ENCODE measurements at regions not wholly inside any gene's neighbourhood (a gene's known extent, or its start where the extent isn't known, plus 50 kb on each side); places are given as distances from the start of the nearest gene placed in this dataset.

DNA sequence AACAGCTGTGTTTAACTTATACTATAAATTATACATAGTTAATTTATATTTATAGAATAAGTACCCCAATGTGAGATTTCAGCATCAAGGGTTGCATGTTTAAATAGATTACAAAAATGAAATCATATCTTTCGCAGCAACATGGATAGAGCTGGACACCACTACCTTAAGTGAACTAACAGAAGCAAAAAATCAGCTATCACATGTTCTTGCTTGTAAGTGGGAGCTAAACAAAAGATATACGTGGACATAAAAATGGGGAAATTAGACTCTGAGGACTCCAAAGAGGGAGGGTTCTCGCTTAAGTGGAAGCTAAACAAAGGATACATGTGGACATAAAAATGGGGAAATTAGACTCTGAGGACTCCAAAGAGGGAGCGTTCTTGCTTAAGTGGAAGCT lies 626.5 kb upstream of the DPPA4 start:
- H3K36me3 ChIP-seq (ENCODE audit: insufficient read depth, low read length), result no peaks in the 10 kb centered on the region
- intact Hi-C loops (cut with micrococcal nuclease), result no loop called here
- ChIA-PET CTCF (ENCODE audit: partially characterized antibody) (no interaction called here), POLR2A (ENCODE audit: partially characterized antibody) (no interaction called here)
- H3K9me3 ChIP-seq (ENCODE audit: control insufficient read depth in 1 of 2, low read length in 2 of 2), result no peaks in the 10 kb centered on the region
- no peak overlapping the region for H3K27ac Mint-ChIP-seq
- H3K27me3 Mint-ChIP-seq, result no peaks in the 10 kb centered on the region
- peaks cover 3% of the 10 kb centered on the region for H3K4me1 ChIP-seq (ENCODE audit: insufficient read depth, low read length)
- no peaks in the 10 kb centered on the region for H3K27me3 ChIP-seq (ENCODE audit: insufficient read depth, low read length)
- peaks cover 0 to 8% (median 3%) of the 10 kb centered on the region in 4 donors for H3K4me1 Mint-ChIP-seq
- H3K36me3 Mint-ChIP-seq, result peaks cover 0 to 4% of the 10 kb centered on the region in 2 donors
- peaks cover 0 to 4% (median 0%) of the 10 kb centered on the region in 8 donors for H3K9me3 Mint-ChIP-seq
- no peak overlapping the region for H3K4me3 ChIP-seq (ENCODE audit: low read length in 2 of 2)
- DNase-seq, result no peak
- H3K4me3 Mint-ChIP-seq, result no peak overlapping the region
- no peak overlapping the region for H3K27ac ChIP-seq (ENCODE audit: low read depth, low read length)

GRCh38 chr3:109973733-109974132 lies 636.4 kb upstream of the DPPA4 start:
- H3K4me1 ChIP-seq (ENCODE audit: insufficient read depth, low read length), result no peaks in the 10 kb centered on the region
- Mint-ChIP-seq H3K4me3 (no peak overlapping the region), H3K27me3 (no peaks in the 10 kb centered on the region), H3K4me1 (no peaks in the 10 kb centered on the region), H3K27ac (no peak overlapping the region), H3K9me3 (peaks cover 0 to 8% (median 1%) of the 10 kb centered on the region in 8 donors), H3K36me3 (no peaks in the 10 kb centered on the region)
- H3K36me3 ChIP-seq (ENCODE audit: insufficient read depth, low read length), result no peaks in the 10 kb centered on the region
- H3K27ac ChIP-seq (ENCODE audit: low read depth, low read length), result no peak overlapping the region
- H3K27me3 ChIP-seq (ENCODE audit: insufficient read depth, low read length), result no peaks in the 10 kb centered on the region
- ChIA-PET CTCF (ENCODE audit: partially characterized antibody) (no interaction called here), POLR2A (ENCODE audit: partially characterized antibody) (no interaction called here)
- no peak for DNase-seq
- H3K9me3 ChIP-seq (ENCODE audit: control insufficient read depth in 1 of 2, low read length in 2 of 2), result no peaks in the 10 kb centered on the region
- no peak overlapping the region for H3K4me3 ChIP-seq (ENCODE audit: low read length in 2 of 2)
- intact Hi-C loops (cut with micrococcal nuclease), result no loop called here

DNA sequence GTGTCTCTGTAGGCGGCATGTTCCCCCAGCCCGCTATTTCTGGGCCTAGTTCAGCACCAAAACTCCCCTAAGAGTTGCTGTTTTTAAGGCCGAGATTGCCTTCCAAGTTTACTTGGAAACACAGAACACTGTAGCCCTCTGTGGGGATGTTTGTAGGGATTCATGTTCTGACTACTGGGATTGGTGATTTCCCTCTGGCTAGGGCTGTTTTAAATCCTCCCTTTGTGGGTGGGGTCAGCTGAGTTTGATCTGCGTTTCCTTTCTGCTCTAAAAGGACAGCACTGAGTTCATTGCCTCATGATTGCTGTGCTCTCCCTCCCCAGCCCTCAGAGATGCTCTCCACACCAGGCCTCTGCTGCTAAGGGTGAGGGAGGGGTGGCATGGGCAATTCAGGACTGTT lies 640.6 kb upstream of the DPPA4 start:
- no peak overlapping the region for H3K4me3 ChIP-seq (ENCODE audit: low read length in 2 of 2)
- intact Hi-C loops (cut with micrococcal nuclease), result no loop called here
- H3K36me3 ChIP-seq (ENCODE audit: insufficient read depth, low read length), result no peaks in the 10 kb centered on the region
- H3K9me3 Mint-ChIP-seq, result peaks cover 0 to 8% (median 1%) of the 10 kb centered on the region in 8 donors
- H3K36me3 Mint-ChIP-seq, result no peaks in the 10 kb centered on the region
- ChIA-PET CTCF (ENCODE audit: partially characterized antibody) (no interaction called here), POLR2A (ENCODE audit: partially characterized antibody) (no interaction called here)
- H3K4me3 Mint-ChIP-seq, result no peak overlapping the region
- H3K27me3 ChIP-seq (ENCODE audit: insufficient read depth, low read length), result no peaks in the 10 kb centered on the region
- no peaks in the 10 kb centered on the region for H3K4me1 ChIP-seq (ENCODE audit: insufficient read depth, low read length)
- no peak overlapping the region for H3K27ac Mint-ChIP-seq
- H3K9me3 ChIP-seq (ENCODE audit: control insufficient read depth in 1 of 2, low read length in 2 of 2), result no peaks in the 10 kb centered on the region
- no peak for DNase-seq
- H3K4me1 Mint-ChIP-seq, result no peaks in the 10 kb centered on the region
- H3K27me3 Mint-ChIP-seq, result no peaks in the 10 kb centered on the region
- H3K27ac ChIP-seq (ENCODE audit: low read depth, low read length), result no peak overlapping the region

DNA sequence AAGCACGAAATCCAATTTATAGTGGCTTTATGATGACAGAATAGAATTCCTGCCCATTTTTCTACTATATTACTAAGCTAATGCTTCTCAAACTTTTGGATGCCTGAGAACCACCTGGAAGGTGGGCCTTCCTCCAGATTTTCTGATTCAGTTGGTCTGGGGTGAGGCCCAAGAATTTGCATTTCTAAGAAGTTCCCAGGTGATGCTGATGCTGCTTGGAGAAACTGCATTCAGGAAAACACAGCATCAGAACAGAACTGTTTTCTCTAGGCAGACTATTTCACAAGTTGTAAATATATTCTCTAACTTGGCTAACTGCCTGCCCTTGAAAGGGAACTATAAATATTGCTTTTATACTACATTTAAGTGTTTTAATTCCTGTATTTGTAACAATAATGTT lies 644.9 kb upstream of the DPPA4 start:
- no peaks in the 10 kb centered on the region for H3K36me3 ChIP-seq (ENCODE audit: insufficient read depth, low read length)
- ChIA-PET CTCF (ENCODE audit: partially characterized antibody) (no interaction called here), POLR2A (ENCODE audit: partially characterized antibody) (no interaction called here)
- H3K27ac ChIP-seq (ENCODE audit: low read depth, low read length), result no peak overlapping the region
- Mint-ChIP-seq H3K4me1 (no peaks in the 10 kb centered on the region), H3K27me3 (no peaks in the 10 kb centered on the region), H3K9me3 (no peaks in the 10 kb centered on the region), H3K27ac (no peak overlapping the region), H3K36me3 (no peaks in the 10 kb centered on the region), H3K4me3 (no peak overlapping the region)
- no peaks in the 10 kb centered on the region for H3K9me3 ChIP-seq (ENCODE audit: control insufficient read depth in 1 of 2, low read length in 2 of 2)
- H3K27me3 ChIP-seq (ENCODE audit: insufficient read depth, low read length), result no peaks in the 10 kb centered on the region
- intact Hi-C loops (cut with micrococcal nuclease), result no loop called here
- no peak overlapping the region for H3K4me3 ChIP-seq (ENCODE audit: low read length in 2 of 2)
- no peaks in the 10 kb centered on the region for H3K4me1 ChIP-seq (ENCODE audit: insufficient read depth, low read length)
- no peak for DNase-seq

DNA sequence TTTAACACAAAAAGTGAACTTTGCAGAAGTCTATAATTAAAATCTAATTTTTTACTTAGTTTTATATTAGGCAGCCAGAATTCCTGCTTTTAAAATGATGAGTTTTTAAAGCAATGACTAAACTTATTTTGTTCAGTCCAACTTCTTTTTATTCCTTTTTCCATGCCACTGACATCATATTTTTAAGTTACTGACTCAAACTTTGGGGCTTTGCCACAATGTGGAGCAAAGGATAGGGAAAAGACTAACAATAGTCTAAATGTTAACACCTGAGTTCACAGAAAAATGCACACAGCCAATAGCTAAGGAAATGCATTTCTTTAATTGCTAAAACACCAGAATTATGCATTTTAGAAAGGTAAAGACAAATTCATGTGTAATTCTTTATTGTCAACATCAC lies 647.6 kb upstream of the DPPA4 start:
- H3K36me3 ChIP-seq (ENCODE audit: insufficient read depth, low read length), result no peaks in the 10 kb centered on the region
- H3K27ac ChIP-seq (ENCODE audit: low read depth, low read length), result no peak overlapping the region
- Mint-ChIP-seq H3K36me3 (no peaks in the 10 kb centered on the region), H3K27ac (no peak overlapping the region), H3K4me1 (no peaks in the 10 kb centered on the region), H3K9me3 (no peaks in the 10 kb centered on the region), H3K27me3 (no peaks in the 10 kb centered on the region), H3K4me3 (no peak overlapping the region)
- CTCF ChIA-PET (ENCODE audit: partially characterized antibody), result no interaction called here
- no peak for DNase-seq
- POLR2A ChIA-PET (ENCODE audit: partially characterized antibody), result no interaction called here
- H3K4me3 ChIP-seq (ENCODE audit: low read length in 2 of 2), result no peak overlapping the region
- H3K9me3 ChIP-seq (ENCODE audit: control insufficient read depth in 1 of 2, low read length in 2 of 2), result no peaks in the 10 kb centered on the region
- H3K4me1 ChIP-seq (ENCODE audit: insufficient read depth, low read length), result no peaks in the 10 kb centered on the region
- intact Hi-C loops (cut with micrococcal nuclease), result no loop called here
- no peaks in the 10 kb centered on the region for H3K27me3 ChIP-seq (ENCODE audit: insufficient read depth, low read length)

GRCh38 chr3:109985943-109986555 lies 648.7 kb upstream of the DPPA4 start:
- no peaks in the 10 kb centered on the region for H3K27me3 Mint-ChIP-seq
- H3K4me1 ChIP-seq (ENCODE audit: insufficient read depth, low read length), result no peaks in the 10 kb centered on the region
- H3K27me3 ChIP-seq (ENCODE audit: insufficient read depth, low read length), result no peaks in the 10 kb centered on the region
- POLR2A ChIA-PET (ENCODE audit: partially characterized antibody), result no interaction called here
- H3K4me3 Mint-ChIP-seq, result no peak overlapping the region
- H3K4me3 ChIP-seq (ENCODE audit: low read length in 2 of 2), result no peak overlapping the region
- no peaks in the 10 kb centered on the region for H3K36me3 Mint-ChIP-seq
- intact Hi-C loops (cut with micrococcal nuclease), result no loop called here
- DNase-seq, result no peak
- CTCF ChIA-PET (ENCODE audit: partially characterized antibody), result no interaction called here
- H3K9me3 ChIP-seq (ENCODE audit: control insufficient read depth in 1 of 2, low read length in 2 of 2), result no peaks in the 10 kb centered on the region
- H3K4me1 Mint-ChIP-seq, result no peaks in the 10 kb centered on the region
- no peak overlapping the region for H3K27ac Mint-ChIP-seq
- no peaks in the 10 kb centered on the region for H3K9me3 Mint-ChIP-seq
- no peaks in the 10 kb centered on the region for H3K36me3 ChIP-seq (ENCODE audit: insufficient read depth, low read length)
- no peak overlapping the region for H3K27ac ChIP-seq (ENCODE audit: low read depth, low read length)

DNA sequence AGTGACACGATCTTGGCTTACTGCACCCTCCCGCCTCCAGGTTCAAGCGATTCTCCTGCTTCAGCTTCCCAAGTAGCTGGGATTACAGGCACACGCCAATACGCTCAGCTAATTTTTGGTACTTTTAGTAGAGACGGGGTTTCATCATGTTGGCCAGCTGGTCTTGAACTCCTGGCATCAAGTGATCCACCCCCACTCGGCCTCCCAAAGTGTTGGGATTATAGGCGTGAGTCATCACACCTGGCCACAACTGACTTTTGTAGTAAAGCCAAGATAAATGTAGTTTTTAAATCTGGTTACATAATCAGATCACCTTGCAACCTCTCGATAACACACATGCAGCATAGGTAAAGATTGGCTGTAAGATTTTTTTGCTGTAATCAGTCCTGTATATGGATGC lies 657.5 kb upstream of the DPPA4 start:
- intact Hi-C loops (cut with micrococcal nuclease), result no loop called here
- H3K36me3 Mint-ChIP-seq, result no peaks in the 10 kb centered on the region
- no peak overlapping the region for H3K4me3 Mint-ChIP-seq
- ChIA-PET CTCF (ENCODE audit: partially characterized antibody) (no interaction called here), POLR2A (ENCODE audit: partially characterized antibody) (no interaction called here)
- Histone ChIP-seq H3K36me3 (ENCODE audit: insufficient read depth, low read length) (no peaks in the 10 kb centered on the region), H3K4me1 (ENCODE audit: insufficient read depth, low read length) (no peaks in the 10 kb centered on the region), H3K27ac (ENCODE audit: low read depth, low read length) (no peak overlapping the region), H3K27me3 (ENCODE audit: insufficient read depth, low read length) (no peaks in the 10 kb centered on the region), H3K9me3 (ENCODE audit: control insufficient read depth in 1 of 2, low read length in 2 of 2) (no peaks in the 10 kb centered on the region), H3K4me3 (ENCODE audit: low read length in 2 of 2) (no peak overlapping the region)
- peaks cover 0 to 3% (median 0%) of the 10 kb centered on the region in 4 donors for H3K4me1 Mint-ChIP-seq
- H3K9me3 Mint-ChIP-seq, result peaks cover 0 to 4% (median 0%) of the 10 kb centered on the region in 8 donors
- H3K27me3 Mint-ChIP-seq, result no peaks in the 10 kb centered on the region
- no peak overlapping the region for H3K27ac Mint-ChIP-seq
- DNase-seq, result no peak

DNA sequence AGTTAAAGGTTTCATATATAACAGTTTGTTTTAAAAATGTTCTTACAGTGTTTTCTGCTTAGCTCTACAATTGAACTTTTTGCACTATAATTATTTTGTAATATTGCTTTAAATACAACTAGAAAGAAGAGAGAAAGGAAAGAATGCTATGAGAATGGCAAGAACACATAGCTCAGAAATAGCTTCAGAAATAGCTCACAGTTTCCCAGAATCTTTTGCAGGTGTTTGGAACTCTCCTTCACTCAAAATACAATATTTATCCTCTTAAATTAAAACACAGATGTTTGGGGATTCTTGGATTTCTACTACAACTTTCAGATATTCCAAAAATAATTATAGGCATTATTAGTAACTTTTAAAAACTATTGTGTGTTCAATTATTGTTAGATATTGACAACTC lies 658.0 kb upstream of the DPPA4 start:
- Mint-ChIP-seq H3K4me3 (no peak overlapping the region), H3K4me1 (peaks cover 0 to 3% (median 0%) of the 10 kb centered on the region in 4 donors), H3K27me3 (no peaks in the 10 kb centered on the region), H3K27ac (no peak overlapping the region), H3K36me3 (no peaks in the 10 kb centered on the region), H3K9me3 (peaks cover 0 to 4% (median 0%) of the 10 kb centered on the region in 8 donors)
- Histone ChIP-seq H3K4me3 (ENCODE audit: low read length in 2 of 2) (no peak overlapping the region), H3K27ac (ENCODE audit: low read depth, low read length) (no peak overlapping the region), H3K36me3 (ENCODE audit: insufficient read depth, low read length) (no peaks in the 10 kb centered on the region), H3K9me3 (ENCODE audit: control insufficient read depth in 1 of 2, low read length in 2 of 2) (no peaks in the 10 kb centered on the region), H3K27me3 (ENCODE audit: insufficient read depth, low read length) (no peaks in the 10 kb centered on the region), H3K4me1 (ENCODE audit: insufficient read depth, low read length) (no peaks in the 10 kb centered on the region)
- no peak for DNase-seq
- CTCF ChIA-PET (ENCODE audit: partially characterized antibody), result no interaction called here
- POLR2A ChIA-PET (ENCODE audit: partially characterized antibody), result no interaction called here
- intact Hi-C loops (cut with micrococcal nuclease), result no loop called here

Data from CD4-positive, alpha-beta memory T cell (primary cell).